ENCODE measurements at regions not wholly inside any gene's neighbourhood (a gene's known extent, or its start where the extent isn't known, plus 50 kb on each side); places are given as distances from the start of the nearest gene placed in this dataset.

DNA sequence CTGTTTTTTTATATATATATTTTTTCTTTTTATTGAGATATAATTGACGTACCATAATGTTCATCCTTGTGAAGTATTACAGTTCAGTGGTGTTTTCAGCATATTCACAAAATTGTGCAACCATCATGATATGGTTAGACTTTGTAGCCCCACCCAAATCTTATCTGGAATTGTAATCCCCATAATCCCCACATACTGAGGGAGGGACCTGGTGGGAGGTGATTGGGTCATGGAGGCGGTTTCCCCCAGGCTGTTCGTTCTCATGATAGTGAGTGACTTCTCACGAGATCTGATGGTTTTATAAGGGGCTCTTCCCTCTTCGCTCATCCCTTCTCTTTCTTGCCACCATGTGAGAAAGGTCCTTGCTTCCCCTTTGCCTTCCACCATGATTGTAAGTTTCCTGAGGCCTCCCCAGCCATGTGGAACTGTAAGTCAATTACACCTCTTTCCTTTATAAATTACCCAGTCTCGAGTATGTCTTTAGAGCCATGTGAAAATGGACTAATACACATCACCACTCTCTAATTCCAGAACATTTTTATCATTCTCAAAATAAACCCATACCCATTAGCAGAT lies 73.9 kb upstream of the SMNDC1 start:
- TF ChIP-seq, protein P1, sequence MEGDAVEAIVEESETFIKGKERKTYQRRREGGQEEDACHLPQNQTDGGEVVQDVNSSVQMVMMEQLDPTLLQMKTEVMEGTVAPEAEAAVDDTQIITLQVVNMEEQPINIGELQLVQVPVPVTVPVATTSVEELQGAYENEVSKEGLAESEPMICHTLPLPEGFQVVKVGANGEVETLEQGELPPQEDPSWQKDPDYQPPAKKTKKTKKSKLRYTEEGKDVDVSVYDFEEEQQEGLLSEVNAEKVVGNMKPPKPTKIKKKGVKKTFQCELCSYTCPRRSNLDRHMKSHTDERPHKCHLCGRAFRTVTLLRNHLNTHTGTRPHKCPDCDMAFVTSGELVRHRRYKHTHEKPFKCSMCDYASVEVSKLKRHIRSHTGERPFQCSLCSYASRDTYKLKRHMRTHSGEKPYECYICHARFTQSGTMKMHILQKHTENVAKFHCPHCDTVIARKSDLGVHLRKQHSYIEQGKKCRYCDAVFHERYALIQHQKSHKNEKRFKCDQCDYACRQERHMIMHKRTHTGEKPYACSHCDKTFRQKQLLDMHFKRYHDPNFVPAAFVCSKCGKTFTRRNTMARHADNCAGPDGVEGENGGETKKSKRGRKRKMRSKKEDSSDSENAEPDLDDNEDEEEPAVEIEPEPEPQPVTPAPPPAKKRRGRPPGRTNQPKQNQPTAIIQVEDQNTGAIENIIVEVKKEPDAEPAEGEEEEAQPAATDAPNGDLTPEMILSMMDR (IDR thresholded peaks at IDR 0.05): no peak
- no peak for TF ChIP-seq EP300 (IDR thresholded peaks at IDR 0.05; ENCODE audit: low read depth)
- no peak for TF ChIP-seq POLR2AphosphoS5 (IDR thresholded peaks at IDR 0.05)
- TF ChIP-seq POLR2A (IDR thresholded peaks at IDR 0.05): no peak
